MCF 10A (cell line): ENCODE measurements at regions not wholly inside any gene's neighbourhood (a gene's known extent, or its start where the extent isn't known, plus 50 kb on each side); places are given as distances from the start of the nearest gene placed in this dataset.

Experiments
- BruUV-seq: library from RNA; stranded (reverse); fragments of 400-500 nt; replicated peaks from 2 replicates; lab custom pipeline; 2021; lab: Mats Ljungman, UMichigan
- CTCF ChIA-PET: fragments of 300-600 bp; sonication (Branson Sonifier 250); formaldehyde crosslinking; extraction: SDS; loops from one replicate; lab custom pipeline; 2021; ENCODE audit warnings: antibody characterized with exemption, inconsistent platforms; lab: Yijun Ruan, JAX
- POLR2A ChIA-PET: fragments of 300-600, 350-650 bp; sonication (Branson Sonifier 250); formaldehyde crosslinking; extraction: SDS; loops from one replicate; lab custom pipeline; 2020; ENCODE audit warnings: antibody characterized with exemption, inconsistent platforms; lab: Yijun Ruan, JAX
- DNase-seq: peaks from one replicate; pipeline ENCODE4 v3.0.0-alpha.2; 2018; ENCODE audit not compliant: unreplicated experiment
- H3K27ac Mint-ChIP-seq: one replicate; pipeline ENCODE4 v1.8.0; 2022; ENCODE audit warnings: mild to moderate bottlenecking, low read depth, mixed read lengths; ENCODE audit not compliant: unreplicated experiment
- H3K27me3 Mint-ChIP-seq: one replicate; pipeline ENCODE4 v1.8.0; 2022; ENCODE audit warnings: mixed read lengths; ENCODE audit not compliant: insufficient read depth, unreplicated experiment
- H3K36me3 Mint-ChIP-seq: one replicate; pipeline ENCODE4 v1.8.0; 2022; ENCODE audit warnings: mild to moderate bottlenecking, moderate library complexity, mixed read lengths; ENCODE audit not compliant: insufficient read depth, unreplicated experiment
- H3K4me1 Mint-ChIP-seq: one replicate; pipeline ENCODE4 v1.8.0; 2022; ENCODE audit warnings: mixed read lengths; ENCODE audit not compliant: insufficient read depth, unreplicated experiment
- H3K4me3 Mint-ChIP-seq: one replicate; pipeline ENCODE4 v1.8.0; 2022; ENCODE audit warnings: mild to moderate bottlenecking, moderate library complexity, mixed read lengths; ENCODE audit not compliant: unreplicated experiment
- H3K9me3 Mint-ChIP-seq: one replicate; pipeline ENCODE4 v1.8.0; 2022; ENCODE audit warnings: mixed read lengths; ENCODE audit not compliant: unreplicated experiment
- CTCF ChIP-seq: fragments of 200-600 bp; IDR thresholded peaks from one replicate; pipeline ENCODE4 v1.8.0; 2022; ENCODE audit warnings: antibody characterized with exemption, mild to moderate bottlenecking; ENCODE audit not compliant: unreplicated experiment
- intact Hi-C: fragments of 100-400 bp; cut with micrococcal nuclease; formaldehyde crosslinking; loops from 2 replicates; pipeline ENCODE4 v1.14.1; 2022

DNA sequence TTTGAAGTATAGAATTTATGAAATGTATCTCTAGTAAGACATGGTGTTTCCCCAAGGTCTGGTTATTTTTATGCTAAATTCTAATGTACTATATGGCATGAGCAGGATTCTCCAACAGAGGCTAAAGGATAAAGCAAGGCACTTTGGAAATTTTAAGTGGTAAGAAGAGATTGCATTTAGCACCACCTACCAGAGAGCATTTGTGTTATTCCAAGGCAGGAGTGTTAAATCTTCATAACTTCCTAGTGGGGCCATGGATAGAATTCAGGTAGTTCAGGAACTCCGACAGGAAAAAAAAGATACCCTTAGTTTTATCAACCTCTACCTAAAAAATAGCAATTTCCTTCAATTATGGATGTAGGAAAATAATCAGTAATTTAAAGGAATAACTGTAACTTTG lies 497.4 kb upstream of the CRIM1 start:
- no TSS peak for BruUV-seq
- POLR2A ChIA-PET = no interaction called here
- Mint-ChIP-seq H3K4me1 (no peaks in the 10 kb centered on the region), H3K9me3 (no peaks in the 10 kb centered on the region), H3K36me3 (no peaks in the 10 kb centered on the region), H3K4me3 (no peak overlapping the region), H3K27me3 (peaks cover 44% of the 10 kb centered on the region), H3K27ac (no peak overlapping the region)
- CTCF ChIA-PET = no interaction called here
- DNase-seq = no peak
- TF ChIP-seq CTCF = no peak
- intact Hi-C loops = no loop called here

DNA sequence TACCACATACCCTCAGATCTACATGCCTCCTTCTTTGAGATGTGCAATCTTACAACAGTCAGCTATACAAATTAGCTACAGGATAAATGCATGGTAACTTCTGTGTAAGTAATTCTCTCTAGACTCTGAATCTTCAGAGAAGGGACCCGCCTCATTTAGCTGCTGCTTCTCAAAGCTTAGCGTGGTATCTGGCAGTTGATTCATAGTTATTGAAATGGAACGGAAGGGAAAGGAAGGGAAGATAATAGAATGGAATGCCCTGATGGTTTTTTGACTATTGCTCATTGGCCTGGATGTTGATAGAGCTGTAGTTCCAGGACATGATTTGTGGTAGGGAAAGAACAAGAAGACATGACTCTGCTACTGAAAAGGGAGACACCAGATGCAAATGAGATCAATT lies 498.1 kb upstream of the CRIM1 start:
- no peaks in the 10 kb centered on the region for H3K36me3 Mint-ChIP-seq
- H3K9me3 Mint-ChIP-seq = no peaks in the 10 kb centered on the region
- H3K27ac Mint-ChIP-seq = no peak overlapping the region
- BruUV-seq = no TSS peak
- ChIA-PET POLR2A (no interaction called here), CTCF (interaction anchor here (0.6 to 0.7 kb wide), 2 partner anchors 327 to 1816 kb away, joined by 3 to 9 read pairs; no protein-coding TSS in a partner anchor)
- no peak for DNase-seq
- no peak for TF ChIP-seq CTCF
- intact Hi-C loops = no loop called here
- H3K4me3 Mint-ChIP-seq = no peak overlapping the region
- H3K4me1 Mint-ChIP-seq = no peaks in the 10 kb centered on the region
- H3K27me3 Mint-ChIP-seq = peaks cover 48% of the 10 kb centered on the region

DNA sequence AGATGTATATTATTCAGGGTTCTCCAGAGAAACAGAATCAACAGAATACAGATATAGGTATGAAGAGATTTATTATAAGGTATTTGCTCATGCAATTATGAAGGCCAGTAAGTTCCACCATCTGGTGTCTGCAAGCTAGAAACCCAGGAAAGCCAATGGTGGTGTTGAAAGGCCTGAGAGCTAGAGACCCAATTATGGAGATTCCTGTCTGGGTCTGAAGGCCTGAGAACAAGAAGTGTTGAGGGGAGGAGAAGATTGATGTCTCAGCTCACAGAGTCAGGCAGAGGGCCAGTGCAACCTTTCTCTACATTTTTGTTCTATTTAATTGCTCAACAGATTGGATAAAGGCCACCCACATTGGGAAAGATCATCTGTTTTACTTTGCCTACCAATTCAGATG lies 524.2 kb upstream of the CRIM1 start:
- BruUV-seq = no TSS peak
- H3K27ac Mint-ChIP-seq = no peak overlapping the region
- no peak for TF ChIP-seq CTCF
- H3K36me3 Mint-ChIP-seq = no peaks in the 10 kb centered on the region
- intact Hi-C loops = no loop called here
- no peaks in the 10 kb centered on the region for H3K27me3 Mint-ChIP-seq
- DNase-seq = no peak
- POLR2A ChIA-PET = no interaction called here
- CTCF ChIA-PET = no interaction called here
- no peaks in the 10 kb centered on the region for H3K9me3 Mint-ChIP-seq
- H3K4me1 Mint-ChIP-seq = no peaks in the 10 kb centered on the region
- H3K4me3 Mint-ChIP-seq = no peak overlapping the region

DNA sequence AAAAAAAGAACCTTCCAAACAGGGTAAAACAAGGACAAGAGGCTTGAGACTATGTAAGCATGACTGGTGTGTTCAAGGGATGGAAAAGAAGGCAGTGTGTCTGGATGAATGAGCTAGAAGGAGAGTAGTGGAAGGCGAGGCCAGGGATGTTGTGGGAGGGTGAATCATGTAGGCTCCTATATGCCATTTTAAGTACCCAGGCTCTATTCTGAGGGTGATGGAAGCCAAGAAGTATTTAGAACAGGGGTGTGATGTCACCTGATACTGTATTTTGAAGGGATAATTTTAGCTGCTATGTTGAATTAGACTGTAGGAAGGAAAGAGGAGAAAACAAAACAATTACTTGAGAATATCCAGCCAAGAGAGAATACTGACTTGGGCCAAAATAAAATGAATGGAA lies 524.7 kb upstream of the CRIM1 start:
- Mint-ChIP-seq H3K4me3 (no peak overlapping the region), H3K4me1 (no peaks in the 10 kb centered on the region), H3K27ac (no peak overlapping the region), H3K36me3 (no peaks in the 10 kb centered on the region), H3K27me3 (peaks cover under 1% of the 10 kb centered on the region), H3K9me3 (no peaks in the 10 kb centered on the region)
- POLR2A ChIA-PET = no interaction called here
- CTCF ChIA-PET = no interaction called here
- TF ChIP-seq CTCF = no peak
- DNase-seq = no peak
- intact Hi-C loops = no loop called here
- BruUV-seq = no TSS peak
